Esophagus squamous epithelium (tissue), 4 donors: ENCODE measurements at regions not wholly inside any gene's neighbourhood (a gene's known extent, or its start where the extent isn't known, plus 50 kb on each side); places are given as distances from the start of the nearest gene placed in this dataset.

Source experiments
- POLR2A ChIP-seq, 4 donors: fragments of 450-650 bp; IDR thresholded peaks; one replicate each; pipeline ENCODE4 v1.6.1; 2017; ENCODE audit warnings: antibody characterized with exemption in 4 of 4, mild to moderate bottlenecking in 4 of 4, moderate library complexity in 3 of 4
- TF ChIP-seq, protein P1 (sequence below), 6 experiments: fragments of 450-650 bp in 4 of 6; fragments of 200-600 bp in 2 of 6; sonication (generic) in 2 of 6; IDR thresholded peaks; one replicate each; pipeline ENCODE4 v1.5.1; 2016 to 2019; ENCODE audit warnings: antibody characterized with exemption in 6 of 6, mild to moderate bottlenecking in 4 of 6, moderate library complexity in 4 of 6

DNA sequence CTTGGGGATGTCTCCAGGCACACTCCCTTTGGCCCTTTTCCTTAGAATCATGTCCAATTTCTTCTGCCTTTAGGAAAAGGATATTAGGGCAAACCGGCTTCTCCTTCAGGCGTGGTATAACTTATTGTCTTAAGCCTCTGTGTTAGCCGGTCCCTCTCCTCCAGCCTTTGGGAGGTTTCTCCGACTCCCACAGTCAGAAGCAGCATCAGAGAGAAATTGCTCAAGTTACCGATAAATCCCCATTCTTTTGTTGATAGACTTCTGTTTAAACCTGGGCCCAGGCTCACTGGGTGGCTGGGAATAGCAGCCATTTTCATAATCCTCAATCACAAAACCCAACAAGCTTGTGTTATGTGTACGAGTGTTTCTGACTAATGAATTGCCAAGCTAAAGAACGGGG, 85.4 kb upstream of the KAZN start:
- TF ChIP-seq, protein P1, sequence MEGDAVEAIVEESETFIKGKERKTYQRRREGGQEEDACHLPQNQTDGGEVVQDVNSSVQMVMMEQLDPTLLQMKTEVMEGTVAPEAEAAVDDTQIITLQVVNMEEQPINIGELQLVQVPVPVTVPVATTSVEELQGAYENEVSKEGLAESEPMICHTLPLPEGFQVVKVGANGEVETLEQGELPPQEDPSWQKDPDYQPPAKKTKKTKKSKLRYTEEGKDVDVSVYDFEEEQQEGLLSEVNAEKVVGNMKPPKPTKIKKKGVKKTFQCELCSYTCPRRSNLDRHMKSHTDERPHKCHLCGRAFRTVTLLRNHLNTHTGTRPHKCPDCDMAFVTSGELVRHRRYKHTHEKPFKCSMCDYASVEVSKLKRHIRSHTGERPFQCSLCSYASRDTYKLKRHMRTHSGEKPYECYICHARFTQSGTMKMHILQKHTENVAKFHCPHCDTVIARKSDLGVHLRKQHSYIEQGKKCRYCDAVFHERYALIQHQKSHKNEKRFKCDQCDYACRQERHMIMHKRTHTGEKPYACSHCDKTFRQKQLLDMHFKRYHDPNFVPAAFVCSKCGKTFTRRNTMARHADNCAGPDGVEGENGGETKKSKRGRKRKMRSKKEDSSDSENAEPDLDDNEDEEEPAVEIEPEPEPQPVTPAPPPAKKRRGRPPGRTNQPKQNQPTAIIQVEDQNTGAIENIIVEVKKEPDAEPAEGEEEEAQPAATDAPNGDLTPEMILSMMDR (IDR thresholded peaks at IDR 0.05): no peak
- TF ChIP-seq POLR2A (IDR thresholded peaks at IDR 0.05): no peak
